ENCODE measurements at regions not wholly inside any gene's neighbourhood (a gene's known extent, or its start where the extent isn't known, plus 50 kb on each side); places are given as distances from the start of the nearest gene placed in this dataset.

DNA sequence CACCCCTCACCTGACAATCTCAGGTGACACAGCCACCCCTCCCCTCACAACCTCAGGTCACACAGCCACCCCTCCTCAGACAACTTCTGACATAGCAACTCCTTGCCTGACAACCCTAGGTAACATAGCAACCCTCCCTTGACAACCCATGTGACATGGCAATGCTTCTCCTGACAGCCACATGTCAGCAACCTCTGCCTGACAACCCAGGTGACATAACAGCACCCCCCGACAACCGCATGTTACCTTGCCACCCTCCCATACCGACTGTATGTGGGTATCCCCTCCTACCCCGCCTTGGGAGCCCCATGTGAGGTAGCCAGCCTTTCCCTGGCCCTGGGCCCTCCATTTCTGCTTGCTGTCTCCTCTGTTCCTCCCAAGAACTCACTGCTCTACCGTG is 77.7 kb upstream of the B3GAT1 start:
- intact Hi-C loops (cut with DNase I; ENCODE audit: low total_unique reads): no loop called here
- DNase-seq (ENCODE audit: low spot score in 2 of 2): peak in 1 of 2 donors; percentile 36
- TF ChIP-seq, protein P1, sequence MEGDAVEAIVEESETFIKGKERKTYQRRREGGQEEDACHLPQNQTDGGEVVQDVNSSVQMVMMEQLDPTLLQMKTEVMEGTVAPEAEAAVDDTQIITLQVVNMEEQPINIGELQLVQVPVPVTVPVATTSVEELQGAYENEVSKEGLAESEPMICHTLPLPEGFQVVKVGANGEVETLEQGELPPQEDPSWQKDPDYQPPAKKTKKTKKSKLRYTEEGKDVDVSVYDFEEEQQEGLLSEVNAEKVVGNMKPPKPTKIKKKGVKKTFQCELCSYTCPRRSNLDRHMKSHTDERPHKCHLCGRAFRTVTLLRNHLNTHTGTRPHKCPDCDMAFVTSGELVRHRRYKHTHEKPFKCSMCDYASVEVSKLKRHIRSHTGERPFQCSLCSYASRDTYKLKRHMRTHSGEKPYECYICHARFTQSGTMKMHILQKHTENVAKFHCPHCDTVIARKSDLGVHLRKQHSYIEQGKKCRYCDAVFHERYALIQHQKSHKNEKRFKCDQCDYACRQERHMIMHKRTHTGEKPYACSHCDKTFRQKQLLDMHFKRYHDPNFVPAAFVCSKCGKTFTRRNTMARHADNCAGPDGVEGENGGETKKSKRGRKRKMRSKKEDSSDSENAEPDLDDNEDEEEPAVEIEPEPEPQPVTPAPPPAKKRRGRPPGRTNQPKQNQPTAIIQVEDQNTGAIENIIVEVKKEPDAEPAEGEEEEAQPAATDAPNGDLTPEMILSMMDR (IDR thresholded peaks at IDR 0.05): no peak
- no peak for TF ChIP-seq POLR2A (IDR thresholded peaks at IDR 0.05)
- 64 to 67% methylated on average over 5 of the region's 5 CpGs for WGBS, 2 donors
- no peak overlapping the region for H3K4me3 ChIP-seq (ENCODE audit: low read depth, poor library complexity, severe bottlenecking)

DNA sequence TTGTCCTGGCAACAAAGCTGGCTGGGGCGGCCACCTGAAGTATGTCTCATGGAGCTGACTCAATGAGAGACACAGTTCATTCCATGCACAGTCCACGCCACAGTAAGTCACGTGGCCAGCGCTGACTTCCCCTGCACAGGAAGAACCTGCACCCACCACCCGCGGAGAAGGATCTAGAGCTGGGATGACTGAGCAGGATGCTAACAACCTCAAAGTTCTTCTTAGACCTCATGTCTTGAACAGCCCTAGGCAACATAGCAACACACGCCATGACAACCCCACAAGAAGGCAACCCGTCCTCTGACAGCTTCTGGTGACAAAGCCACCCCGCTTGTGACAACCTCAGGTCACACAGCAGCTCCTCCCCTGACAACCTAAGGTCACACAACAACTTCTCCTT is 76.9 kb upstream of the B3GAT1 start:
- 77 to 87% methylated on average over 8 to 9 of the region's 9 CpGs for WGBS, 2 donors
- intact Hi-C loops (cut with DNase I; ENCODE audit: low total_unique reads): no loop called here
- peak in 1 of 2 donors; percentile 80 for DNase-seq (ENCODE audit: low spot score in 2 of 2)
- no peak overlapping the region for H3K4me3 ChIP-seq (ENCODE audit: low read depth, poor library complexity, severe bottlenecking)
- no peak for TF ChIP-seq POLR2A (IDR thresholded peaks at IDR 0.05)
- TF ChIP-seq, protein P1 (IDR thresholded peaks at IDR 0.05): no peak

DNA sequence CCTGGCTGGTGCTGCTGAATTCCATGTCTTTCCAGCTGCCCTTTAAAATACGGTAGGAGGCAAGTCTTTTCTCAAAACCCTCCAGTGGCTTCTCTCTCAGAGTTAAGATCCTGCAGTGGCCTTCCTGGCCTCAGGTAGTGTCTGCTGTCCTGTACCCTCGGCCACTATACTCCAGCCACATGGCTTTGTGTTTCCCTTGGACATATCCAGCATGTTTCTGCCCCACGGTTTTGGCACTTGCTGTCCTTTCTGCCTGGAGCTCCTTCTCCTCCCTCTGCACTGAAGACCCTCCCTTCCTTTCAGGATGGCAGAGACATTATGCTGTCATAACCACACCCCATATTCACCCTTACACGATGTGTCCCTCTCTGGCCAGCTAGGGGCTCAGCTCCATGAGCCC is 76.5 kb upstream of the B3GAT1 start:
- TF ChIP-seq, protein P1 (IDR thresholded peaks at IDR 0.05): no peak
- TF ChIP-seq POLR2A (IDR thresholded peaks at IDR 0.05): no peak
- 59 to 64% methylated on average over 4 of the region's 4 CpGs for WGBS, 2 donors
- no peak overlapping the region for H3K4me3 ChIP-seq (ENCODE audit: low read depth, poor library complexity, severe bottlenecking)
- intact Hi-C loops (cut with DNase I; ENCODE audit: low total_unique reads): no loop called here
- DNase-seq (ENCODE audit: low spot score in 2 of 2): peak in 1 of 2 donors; percentile 53

- DNase-seq (ENCODE audit: low spot score in 2 of 2): no peak
- 76 to 79% methylated on average over 3 of the region's 3 CpGs for WGBS, 2 donors
- intact Hi-C loops (cut with DNase I; ENCODE audit: low total_unique reads): no loop called here
- H3K4me3 ChIP-seq (ENCODE audit: low read depth, poor library complexity, severe bottlenecking): no peak overlapping the region
- TF ChIP-seq, protein P1 (IDR thresholded peaks at IDR 0.05): no peak
- TF ChIP-seq POLR2A (IDR thresholded peaks at IDR 0.05): no peak
Measured at GRCh38 chr11:134487696-134488095, 75.7 kb upstream of the B3GAT1 start.

- TF ChIP-seq POLR2A (IDR thresholded peaks at IDR 0.05): no peak
- TF ChIP-seq, protein P1 (IDR thresholded peaks at IDR 0.05): no peak
- DNase-seq (ENCODE audit: low spot score in 2 of 2): peak in 1 of 2 donors; percentile 69
- intact Hi-C loops (cut with DNase I; ENCODE audit: low total_unique reads): no loop called here
- WGBS, 2 donors: 60 to 70% methylated on average over 6 of the region's 6 CpGs
- H3K4me3 ChIP-seq (ENCODE audit: low read depth, poor library complexity, severe bottlenecking): no peak overlapping the region
Measured at GRCh38 chr11:134486704-134487103, 74.7 kb upstream of the B3GAT1 start.

GRCh38 chr11:134486106-134486505 is 74.1 kb upstream of the B3GAT1 start:
- no peak overlapping the region for H3K4me3 ChIP-seq (ENCODE audit: low read depth, poor library complexity, severe bottlenecking)
- DNase-seq (ENCODE audit: low spot score in 2 of 2): peak in 1 of 2 donors; percentile 57
- no peak for TF ChIP-seq POLR2A (IDR thresholded peaks at IDR 0.05)
- TF ChIP-seq, protein P1 (IDR thresholded peaks at IDR 0.05): no peak
- intact Hi-C loops (cut with DNase I; ENCODE audit: low total_unique reads): no loop called here
- WGBS, 2 donors: 83 to 91% methylated on average over 11 of the region's 11 CpGs

Data from lower leg skin (tissue), 4 donors.